ENCODE measurements at regions not wholly inside any gene's neighbourhood (a gene's known extent, or its start where the extent isn't known, plus 50 kb on each side); places are given as distances from the start of the nearest gene placed in this dataset.
"Not testable (repeated sequence)": the region's sequence is repeated elsewhere in the genome, so short reads cannot be mapped to it uniquely, and the experiment has no call there.

DNA sequence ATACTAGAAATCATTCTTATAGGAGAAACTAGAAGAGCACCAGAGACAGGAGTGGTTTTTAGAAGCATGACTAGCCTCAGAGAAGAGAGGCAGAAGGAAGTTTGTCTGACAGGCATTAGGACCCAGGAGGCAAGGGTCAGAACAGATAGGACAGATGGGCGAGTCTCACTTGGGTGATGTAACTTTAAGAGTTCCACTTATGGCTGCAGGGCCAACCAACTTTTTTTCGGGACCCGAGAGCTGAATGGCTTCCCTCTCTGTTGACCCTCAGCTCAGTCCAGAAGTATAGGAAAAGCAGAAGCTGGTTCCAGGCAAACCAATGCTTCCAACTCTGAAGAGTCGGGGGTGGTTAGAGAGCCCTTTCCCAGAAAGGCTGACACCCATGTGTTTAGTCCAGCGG is 136.6 kb upstream of the SETMAR start:
- FAIRE-seq (no peak), DNase-seq (ENCODE audit: low read depth) (no peak)
- Histone ChIP-seq H3K27me3 (ENCODE audit: insufficient read depth, low read length) (no peaks in the 10 kb centered on the region), H3K4me3 (ENCODE audit: insufficient read depth, low read depth, low read length) (no peak overlapping the region), H3K27ac (ENCODE audit: low read depth, low read length) (no peak overlapping the region), H3K4me1 (ENCODE audit: insufficient read depth, low read length) (no peaks in the 10 kb centered on the region), H3K4me2 (ENCODE audit: low read length) (no peak overlapping the region), H3K9ac (ENCODE audit: low read length) (no peak overlapping the region), H2AFZ (ENCODE audit: low read depth, low read length) (no peak overlapping the region), H3K79me2 (ENCODE audit: insufficient read depth, low read length) (no peaks in the 10 kb centered on the region), H3K9me3 (ENCODE audit: insufficient read depth, low read depth, low read length) (peaks cover under 1% of the 10 kb centered on the region), H3K36me3 (ENCODE audit: insufficient read depth, low read length) (no peaks in the 10 kb centered on the region), H4K20me1 (ENCODE audit: insufficient read depth, low read length) (no peaks in the 10 kb centered on the region)
- H3K9me3 Mint-ChIP-seq (ENCODE audit: unreplicated experiment): no peaks in the 10 kb centered on the region
- no peak overlapping the region for H3K4me3 Mint-ChIP-seq (ENCODE audit: unreplicated experiment)
- H3K27ac Mint-ChIP-seq (ENCODE audit: unreplicated experiment): no peak overlapping the region
- TF ChIP-seq, protein P1, sequence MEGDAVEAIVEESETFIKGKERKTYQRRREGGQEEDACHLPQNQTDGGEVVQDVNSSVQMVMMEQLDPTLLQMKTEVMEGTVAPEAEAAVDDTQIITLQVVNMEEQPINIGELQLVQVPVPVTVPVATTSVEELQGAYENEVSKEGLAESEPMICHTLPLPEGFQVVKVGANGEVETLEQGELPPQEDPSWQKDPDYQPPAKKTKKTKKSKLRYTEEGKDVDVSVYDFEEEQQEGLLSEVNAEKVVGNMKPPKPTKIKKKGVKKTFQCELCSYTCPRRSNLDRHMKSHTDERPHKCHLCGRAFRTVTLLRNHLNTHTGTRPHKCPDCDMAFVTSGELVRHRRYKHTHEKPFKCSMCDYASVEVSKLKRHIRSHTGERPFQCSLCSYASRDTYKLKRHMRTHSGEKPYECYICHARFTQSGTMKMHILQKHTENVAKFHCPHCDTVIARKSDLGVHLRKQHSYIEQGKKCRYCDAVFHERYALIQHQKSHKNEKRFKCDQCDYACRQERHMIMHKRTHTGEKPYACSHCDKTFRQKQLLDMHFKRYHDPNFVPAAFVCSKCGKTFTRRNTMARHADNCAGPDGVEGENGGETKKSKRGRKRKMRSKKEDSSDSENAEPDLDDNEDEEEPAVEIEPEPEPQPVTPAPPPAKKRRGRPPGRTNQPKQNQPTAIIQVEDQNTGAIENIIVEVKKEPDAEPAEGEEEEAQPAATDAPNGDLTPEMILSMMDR (IDR thresholded peaks at IDR 0.05; ENCODE audit: insufficient read depth, low read depth, low read length): no peak
- no peak for TF ChIP-seq EZH2 (IDR thresholded peaks at IDR 0.05; ENCODE audit: insufficient read depth, low read length)
- H3K27me3 Mint-ChIP-seq (ENCODE audit: low read depth, unreplicated experiment): no peaks in the 10 kb centered on the region
- H3K36me3 Mint-ChIP-seq (ENCODE audit: low read depth, unreplicated experiment): no peaks in the 10 kb centered on the region
- H3K4me1 Mint-ChIP-seq (ENCODE audit: low read depth, unreplicated experiment): no peaks in the 10 kb centered on the region

DNA sequence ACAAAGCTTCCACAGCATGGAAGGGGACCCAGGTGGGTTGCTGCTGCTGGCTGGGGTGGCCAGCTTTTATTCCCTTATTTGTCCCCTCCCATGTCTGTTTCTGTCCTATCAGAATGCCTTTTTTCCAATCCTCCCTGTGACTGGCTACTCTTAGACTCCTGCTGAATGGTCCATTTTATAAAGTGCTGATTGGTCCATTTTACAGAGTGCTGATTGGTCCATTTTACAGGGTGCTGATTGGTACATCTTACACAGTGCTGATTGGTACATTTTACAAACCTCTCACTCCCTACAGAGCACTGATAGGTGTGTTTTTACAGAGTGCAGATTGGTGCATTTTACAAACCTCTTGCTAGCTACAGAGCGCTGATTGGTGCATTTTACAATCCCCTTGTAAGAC is 135.9 kb upstream of the SETMAR start:
- not testable (repeated sequence) for DNase-seq (ENCODE audit: low read depth); H4K20me1 ChIP-seq (ENCODE audit: insufficient read depth, low read length); H3K4me3 ChIP-seq (ENCODE audit: insufficient read depth, low read depth, low read length); H3K4me1 Mint-ChIP-seq (ENCODE audit: low read depth, unreplicated experiment); H3K4me3 Mint-ChIP-seq (ENCODE audit: unreplicated experiment); H3K27me3 ChIP-seq (ENCODE audit: insufficient read depth, low read length); H3K36me3 Mint-ChIP-seq (ENCODE audit: low read depth, unreplicated experiment); H3K9me3 Mint-ChIP-seq (ENCODE audit: unreplicated experiment); H3K9ac ChIP-seq (ENCODE audit: low read length); H3K79me2 ChIP-seq (ENCODE audit: insufficient read depth, low read length); H3K4me2 ChIP-seq (ENCODE audit: low read length); FAIRE-seq; H2AFZ ChIP-seq (ENCODE audit: low read depth, low read length); H3K27ac Mint-ChIP-seq (ENCODE audit: unreplicated experiment); H3K36me3 ChIP-seq (ENCODE audit: insufficient read depth, low read length); H3K4me1 ChIP-seq (ENCODE audit: insufficient read depth, low read length); H3K27me3 Mint-ChIP-seq (ENCODE audit: low read depth, unreplicated experiment); H3K27ac ChIP-seq (ENCODE audit: low read depth, low read length); H3K9me3 ChIP-seq (ENCODE audit: insufficient read depth, low read depth, low read length)

- no peak for DNase-seq (ENCODE audit: low read depth)
- Histone ChIP-seq H3K27ac (ENCODE audit: low read depth, low read length) (no peak overlapping the region), H3K27me3 (ENCODE audit: insufficient read depth, low read length) (no peaks in the 10 kb centered on the region), H4K20me1 (ENCODE audit: insufficient read depth, low read length) (no peaks in the 10 kb centered on the region), H3K4me2 (ENCODE audit: low read length) (no peak overlapping the region), H3K79me2 (ENCODE audit: insufficient read depth, low read length) (no peaks in the 10 kb centered on the region), H2AFZ (ENCODE audit: low read depth, low read length) (no peak overlapping the region), H3K36me3 (ENCODE audit: insufficient read depth, low read length) (no peaks in the 10 kb centered on the region), H3K9me3 (ENCODE audit: insufficient read depth, low read depth, low read length) (no peaks in the 10 kb centered on the region), H3K4me3 (ENCODE audit: insufficient read depth, low read depth, low read length) (no peak overlapping the region), H3K4me1 (ENCODE audit: insufficient read depth, low read length) (no peaks in the 10 kb centered on the region), H3K9ac (ENCODE audit: low read length) (no peak overlapping the region)
- TF ChIP-seq, protein P1 (IDR thresholded peaks at IDR 0.05; ENCODE audit: insufficient read depth, low read depth, low read length): no peak
- TF ChIP-seq EZH2 (IDR thresholded peaks at IDR 0.05; ENCODE audit: insufficient read depth, low read length): no peak
- H3K27ac Mint-ChIP-seq (ENCODE audit: unreplicated experiment): no peak overlapping the region
- no peak for FAIRE-seq
- H3K4me3 Mint-ChIP-seq (ENCODE audit: unreplicated experiment): no peak overlapping the region
- no peaks in the 10 kb centered on the region for H3K27me3 Mint-ChIP-seq (ENCODE audit: low read depth, unreplicated experiment)
- peaks cover 11% of the 10 kb centered on the region for H3K9me3 Mint-ChIP-seq (ENCODE audit: unreplicated experiment)
- no peaks in the 10 kb centered on the region for H3K36me3 Mint-ChIP-seq (ENCODE audit: low read depth, unreplicated experiment)
- no peaks in the 10 kb centered on the region for H3K4me1 Mint-ChIP-seq (ENCODE audit: low read depth, unreplicated experiment)
Measured at GRCh38 chr3:4174791-4175190, 128.4 kb upstream of the SETMAR start.

Measured in astrocyte (in vitro differentiated cells and primary cell).